ENCODE measurements at regions not wholly inside any gene's neighbourhood (a gene's known extent, or its start where the extent isn't known, plus 50 kb on each side); places are given as distances from the start of the nearest gene placed in this dataset.
"Not testable (repeated sequence)": the region's sequence is repeated elsewhere in the genome, so short reads cannot be mapped to it uniquely, and the experiment has no call there.

DNA sequence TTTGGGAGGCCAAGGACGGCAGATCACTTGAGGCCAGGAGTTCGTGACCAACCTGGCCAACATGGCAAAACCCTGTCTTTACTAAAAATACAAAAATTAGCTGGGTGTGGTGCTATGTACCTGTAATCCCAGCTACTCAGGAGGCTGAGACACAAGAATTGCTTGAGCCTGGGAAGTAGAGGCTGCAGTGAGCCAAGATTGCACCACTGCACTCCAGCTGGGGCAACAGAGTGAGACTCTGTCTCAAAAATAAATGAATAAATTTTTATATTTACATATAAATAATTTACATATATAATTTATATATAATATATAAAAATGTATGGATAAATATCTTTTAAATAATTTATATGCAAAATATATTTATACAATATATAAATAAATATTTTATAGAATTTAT, 263.3 kb downstream of the TPBG start:
- not testable (repeated sequence) for H3K27ac Mint-ChIP-seq; H3K4me3 Mint-ChIP-seq; DNase-seq (ENCODE audit: low spot score in 2 of 2); H3K4me1 Mint-ChIP-seq; ATAC-seq; H3K36me3 Mint-ChIP-seq; H3K9me3 Mint-ChIP-seq

GRCh38 chr6:82629921-82630320, 266.3 kb downstream of the TPBG start:
- peaks cover 3% of the 10 kb centered on the region for H3K9me3 Mint-ChIP-seq
- no peak for ATAC-seq
- no peaks in the 10 kb centered on the region for H3K36me3 Mint-ChIP-seq
- no peak overlapping the region for H3K27ac Mint-ChIP-seq
- no peak overlapping the region for H3K4me3 Mint-ChIP-seq
- H3K4me1 Mint-ChIP-seq: no peaks in the 10 kb centered on the region
- DNase-seq (ENCODE audit: low spot score in 2 of 2): no peak

DNA sequence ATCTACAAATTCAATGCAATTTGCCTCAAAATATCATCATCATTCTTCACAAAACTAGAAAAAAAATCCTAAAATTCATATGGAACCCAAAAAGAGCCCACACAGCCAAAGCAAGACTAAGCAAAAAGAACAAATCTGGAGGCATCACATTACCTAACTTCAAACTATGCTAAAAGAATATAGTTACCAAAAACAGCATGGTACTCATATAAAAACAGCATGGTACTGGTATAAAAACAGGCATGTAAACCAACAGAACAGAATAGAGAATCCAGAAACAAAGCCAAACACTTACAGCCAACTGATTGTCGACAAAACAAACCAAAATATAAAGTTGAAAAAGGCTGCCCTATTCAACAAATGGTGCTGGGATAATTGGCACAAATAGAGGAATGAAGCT, 278.1 kb downstream of the TPBG start:
- Mint-ChIP-seq H3K4me3 (no peak overlapping the region), H3K9me3 (peaks cover 3% of the 10 kb centered on the region), H3K4me1 (no peaks in the 10 kb centered on the region), H3K27ac (no peak overlapping the region), H3K36me3 (no peaks in the 10 kb centered on the region)
- no peak for DNase-seq (ENCODE audit: low spot score in 2 of 2)
- ATAC-seq: no peak

DNA sequence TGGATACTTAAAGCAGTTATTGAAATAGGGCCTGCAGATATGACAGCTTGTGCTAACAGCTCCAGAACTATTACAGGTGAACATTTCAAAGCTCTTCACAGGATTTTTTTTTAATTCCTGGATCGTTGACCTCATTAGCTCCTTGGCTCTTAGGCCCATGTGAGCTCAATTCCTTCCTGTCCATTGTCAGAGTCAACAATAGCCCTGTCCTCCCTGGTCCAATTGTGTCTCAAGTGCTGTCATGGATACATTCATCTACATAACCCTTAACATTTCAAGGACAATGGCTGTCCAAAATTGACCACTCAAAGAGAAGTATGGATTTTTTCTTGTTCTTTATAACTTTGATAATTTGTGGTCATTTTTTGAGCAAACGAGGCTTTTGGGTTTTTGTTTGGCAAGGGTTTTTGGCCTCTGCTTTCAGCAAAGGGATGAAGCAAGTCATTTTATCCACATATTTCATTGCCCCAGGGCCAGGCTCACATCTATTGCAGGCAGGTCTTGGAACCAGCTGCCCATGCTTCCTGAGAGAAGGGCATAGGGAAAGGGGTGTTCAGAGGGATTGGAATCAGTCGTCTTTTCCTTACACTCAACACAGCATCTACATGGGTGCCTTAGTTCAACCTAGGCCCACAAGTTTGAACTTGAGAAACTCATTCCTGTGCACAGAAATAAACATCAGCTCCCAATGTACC, 282.1 kb downstream of the TPBG start:
- ATAC-seq (no peak), DNase-seq (ENCODE audit: low spot score in 2 of 2) (no peak)
- Mint-ChIP-seq H3K36me3 (no peaks in the 10 kb centered on the region), H3K4me1 (no peaks in the 10 kb centered on the region), H3K4me3 (no peak overlapping the region), H3K27ac (no peak overlapping the region), H3K9me3 (peaks cover 7% of the 10 kb centered on the region)

DNA sequence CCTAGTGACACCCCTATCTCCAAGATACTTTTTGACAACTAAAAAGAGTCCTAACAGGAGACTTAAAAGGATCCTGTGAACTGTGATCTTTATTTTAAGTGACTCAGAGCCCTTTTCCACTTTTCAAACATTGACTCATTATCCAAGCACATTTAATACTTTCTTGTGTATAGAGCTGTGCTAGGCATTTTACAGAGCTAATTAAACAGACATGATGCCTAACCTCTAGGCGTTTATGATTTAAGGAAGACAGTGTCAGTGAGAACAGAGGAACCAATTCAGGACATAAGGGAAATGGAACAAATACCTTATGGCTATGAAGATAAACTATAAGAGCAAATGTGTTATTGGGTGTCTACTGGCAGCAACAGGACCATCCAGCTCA, 282.6 kb downstream of the TPBG start:
- H3K4me1 Mint-ChIP-seq: no peaks in the 10 kb centered on the region
- no peak for ATAC-seq
- no peak for DNase-seq (ENCODE audit: low spot score in 2 of 2)
- no peak overlapping the region for H3K27ac Mint-ChIP-seq
- no peak overlapping the region for H3K4me3 Mint-ChIP-seq
- H3K36me3 Mint-ChIP-seq: no peaks in the 10 kb centered on the region
- peaks cover 7% of the 10 kb centered on the region for H3K9me3 Mint-ChIP-seq

DNA sequence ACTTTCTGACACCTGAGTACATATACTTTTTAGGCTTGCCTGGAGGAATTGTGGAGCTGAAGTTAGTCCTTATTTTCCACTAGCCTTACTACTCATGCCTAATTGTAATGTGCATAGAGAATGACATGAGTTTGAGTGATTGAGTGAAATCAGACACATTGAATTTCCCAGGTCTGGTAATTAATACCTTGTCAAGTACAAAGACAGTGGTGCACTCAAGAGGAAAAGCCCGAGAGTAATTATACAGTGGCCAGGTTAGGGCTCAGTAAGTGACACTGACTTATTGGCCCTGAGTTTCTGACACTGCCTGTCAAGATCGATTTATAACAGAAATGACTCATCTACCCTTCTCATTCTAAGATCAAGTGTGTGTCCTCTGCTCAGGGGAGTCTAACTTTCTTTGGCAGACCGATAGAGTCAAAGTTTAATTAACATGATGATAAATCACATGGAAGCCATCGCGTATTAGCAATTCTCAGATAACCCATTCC, 288.3 kb downstream of the TPBG start:
- ATAC-seq: no peak
- H3K36me3 Mint-ChIP-seq: no peaks in the 10 kb centered on the region
- no peak overlapping the region for H3K27ac Mint-ChIP-seq
- no peak overlapping the region for H3K4me3 Mint-ChIP-seq
- peaks cover 4% of the 10 kb centered on the region for H3K9me3 Mint-ChIP-seq
- no peak for DNase-seq (ENCODE audit: low spot score in 2 of 2)
- H3K4me1 Mint-ChIP-seq: no peaks in the 10 kb centered on the region

- no peaks in the 10 kb centered on the region for H3K36me3 Mint-ChIP-seq
- ATAC-seq (no peak), DNase-seq (ENCODE audit: low spot score in 2 of 2) (no peak)
- no peak overlapping the region for H3K4me3 Mint-ChIP-seq
- no peak overlapping the region for H3K27ac Mint-ChIP-seq
- H3K4me1 Mint-ChIP-seq: no peaks in the 10 kb centered on the region
- H3K9me3 Mint-ChIP-seq: peaks cover 9% of the 10 kb centered on the region
Observed at GRCh38 chr6:82679232-82679631, 315.6 kb downstream of the TPBG start.

DNA sequence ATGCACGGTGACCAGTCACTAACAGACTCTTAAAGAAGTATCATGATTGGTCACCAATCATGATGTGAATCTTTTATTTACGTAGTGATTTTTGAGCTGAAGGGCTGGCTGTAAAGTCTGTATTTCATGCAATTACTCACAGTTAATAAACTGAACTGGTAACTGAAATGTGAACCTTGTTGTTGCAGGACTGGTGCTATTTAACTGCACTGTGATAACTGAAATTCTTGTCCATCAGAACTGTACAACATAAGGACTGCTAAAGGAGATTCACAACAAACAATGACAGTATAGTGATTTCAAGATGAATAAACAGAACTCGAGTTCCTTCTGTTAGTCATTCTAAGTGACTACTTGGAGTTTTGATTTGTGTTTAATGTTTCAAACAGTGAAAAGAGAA, 316.6 kb downstream of the TPBG start:
- Mint-ChIP-seq H3K27ac (no peak overlapping the region), H3K9me3 (peaks cover 9% of the 10 kb centered on the region), H3K4me1 (no peaks in the 10 kb centered on the region), H3K4me3 (no peak overlapping the region), H3K36me3 (no peaks in the 10 kb centered on the region)
- ATAC-seq (no peak), DNase-seq (ENCODE audit: low spot score in 2 of 2) (no peak)

GRCh38 chr6:82681119-82681714, 317.6 kb downstream of the TPBG start:
- ATAC-seq (no peak), DNase-seq (ENCODE audit: low spot score in 2 of 2) (no peak)
- Mint-ChIP-seq H3K9me3 (peaks cover 9% of the 10 kb centered on the region), H3K36me3 (no peaks in the 10 kb centered on the region), H3K4me1 (no peaks in the 10 kb centered on the region), H3K4me3 (no peak overlapping the region), H3K27ac (no peak overlapping the region)

DNA sequence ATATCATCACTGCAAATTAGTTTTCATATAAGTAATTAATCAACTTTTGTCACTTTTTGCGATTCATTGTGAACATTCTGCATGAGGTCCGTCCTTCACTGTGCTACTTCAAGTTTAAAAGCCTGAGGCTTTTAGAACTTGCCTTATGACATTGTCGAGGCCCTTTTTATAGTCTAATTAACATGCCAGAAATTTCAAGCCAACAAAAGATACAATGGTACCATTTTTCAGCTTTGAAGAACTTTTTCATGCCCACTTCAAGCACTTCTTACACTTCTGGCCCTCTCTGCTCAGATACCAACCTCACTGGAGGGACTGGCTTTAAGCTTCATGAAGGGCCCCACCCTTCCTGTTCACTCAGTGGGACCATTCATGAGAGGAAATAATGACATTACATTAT, 323.1 kb downstream of the TPBG start:
- no peak overlapping the region for H3K4me3 Mint-ChIP-seq
- H3K36me3 Mint-ChIP-seq: no peaks in the 10 kb centered on the region
- DNase-seq (ENCODE audit: low spot score in 2 of 2): no peak
- H3K9me3 Mint-ChIP-seq: no peaks in the 10 kb centered on the region
- ATAC-seq: no peak
- no peaks in the 10 kb centered on the region for H3K4me1 Mint-ChIP-seq
- H3K27ac Mint-ChIP-seq: no peak overlapping the region

- ATAC-seq: no peak
- Mint-ChIP-seq H3K4me3 (no peak overlapping the region), H3K9me3 (no peaks in the 10 kb centered on the region), H3K36me3 (no peaks in the 10 kb centered on the region), H3K4me1 (no peaks in the 10 kb centered on the region), H3K27ac (no peak overlapping the region)
- no peak for DNase-seq (ENCODE audit: low spot score in 2 of 2)
Observed at GRCh38 chr6:82687855-82688254, 324.2 kb downstream of the TPBG start.

DNA sequence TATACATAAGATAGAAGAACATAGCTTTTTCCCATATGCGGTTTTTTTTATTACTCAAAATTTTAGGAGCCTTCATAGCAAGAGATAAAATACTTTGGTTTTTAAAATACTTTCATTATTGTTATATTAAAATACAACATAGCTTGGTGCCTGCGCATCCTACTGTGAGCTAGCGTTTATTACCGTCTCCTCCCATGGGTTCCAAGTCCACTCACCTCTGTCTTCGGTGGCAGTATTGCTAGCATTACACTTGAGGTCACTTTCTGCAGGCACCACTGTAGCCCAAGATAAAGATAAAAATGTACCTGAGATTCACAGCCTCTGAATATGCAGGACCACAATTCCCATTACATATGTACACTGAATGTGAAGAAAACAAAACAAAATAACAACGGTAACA, 326.7 kb downstream of the TPBG start:
- Mint-ChIP-seq H3K9me3 (no peaks in the 10 kb centered on the region), H3K27ac (no peak overlapping the region), H3K4me1 (no peaks in the 10 kb centered on the region), H3K36me3 (no peaks in the 10 kb centered on the region), H3K4me3 (no peak overlapping the region)
- DNase-seq (ENCODE audit: low spot score in 2 of 2) (no peak), ATAC-seq (no peak)

GRCh38 chr6:82691997-82692396, 328.4 kb downstream of the TPBG start:
- ATAC-seq: no peak
- Mint-ChIP-seq H3K9me3 (no peaks in the 10 kb centered on the region), H3K4me3 (no peak overlapping the region), H3K4me1 (no peaks in the 10 kb centered on the region), H3K27ac (no peak overlapping the region), H3K36me3 (no peaks in the 10 kb centered on the region)
- no peak for DNase-seq (ENCODE audit: low spot score in 2 of 2)

DNA sequence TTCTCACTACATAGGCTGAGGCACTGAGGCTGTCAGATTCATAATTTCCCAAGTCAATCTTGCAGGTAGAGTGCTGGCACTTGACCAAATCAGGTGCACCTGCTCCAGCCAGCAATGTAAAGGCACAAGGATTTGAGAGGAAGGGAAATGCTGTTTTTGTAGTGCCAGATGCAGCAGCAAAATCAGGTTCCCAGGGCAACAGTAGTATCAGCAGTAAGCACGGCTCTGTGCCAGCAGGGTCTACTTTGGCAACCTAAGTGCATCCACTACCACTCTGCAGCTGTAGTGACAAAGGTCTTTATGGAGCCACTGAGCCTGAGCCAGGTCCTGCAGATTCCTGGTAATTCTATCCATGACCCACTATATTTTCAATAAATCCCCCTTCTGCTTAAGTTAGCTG, 329.5 kb downstream of the TPBG start:
- Mint-ChIP-seq H3K27ac (no peak overlapping the region), H3K9me3 (no peaks in the 10 kb centered on the region), H3K4me1 (no peaks in the 10 kb centered on the region), H3K4me3 (no peak overlapping the region), H3K36me3 (no peaks in the 10 kb centered on the region)
- DNase-seq (ENCODE audit: low spot score in 2 of 2) (no peak), ATAC-seq (no peak)

- H3K27ac Mint-ChIP-seq: no peak overlapping the region
Observed at GRCh38 chr6:82701341-82701740, 337.7 kb downstream of the TPBG start.

DNA sequence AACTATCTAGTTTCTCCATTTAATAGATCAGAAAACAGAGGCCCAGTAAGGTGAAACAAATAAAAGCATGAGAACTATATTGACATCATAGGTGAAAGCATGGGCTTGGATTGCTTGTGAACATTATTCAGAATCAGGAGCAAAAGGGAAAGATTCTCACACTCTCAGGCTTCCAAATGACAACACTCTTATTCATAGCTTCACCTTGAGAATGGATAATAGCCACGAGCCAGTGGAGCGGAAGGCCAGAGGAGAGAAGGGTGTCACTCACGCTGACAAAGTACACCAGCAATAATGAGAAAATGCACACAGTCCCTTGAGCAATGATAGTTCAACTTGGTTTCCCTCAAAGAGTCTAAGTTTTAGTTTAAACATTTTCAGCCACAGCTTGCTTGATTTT, 339.0 kb downstream of the TPBG start:
- ATAC-seq (no peak), DNase-seq (ENCODE audit: low spot score in 2 of 2) (no peak)
- Mint-ChIP-seq H3K4me3 (no peak overlapping the region), H3K36me3 (no peaks in the 10 kb centered on the region), H3K4me1 (no peaks in the 10 kb centered on the region), H3K27ac (no peak overlapping the region), H3K9me3 (peaks cover 5% of the 10 kb centered on the region)

More at GRCh38 chr6:82701341-82701740, 337.7 kb downstream of the TPBG start:
- no peaks in the 10 kb centered on the region for H3K36me3 Mint-ChIP-seq
- no peak overlapping the region for H3K4me3 Mint-ChIP-seq
- DNase-seq (ENCODE audit: low spot score in 2 of 2) (no peak), ATAC-seq (no peak)
- H3K4me1 Mint-ChIP-seq: no peaks in the 10 kb centered on the region
- H3K9me3 Mint-ChIP-seq: peaks cover 4% of the 10 kb centered on the region

Data from stimulated activated effector memory CD8-positive, alpha-beta T cell treated with anti-CD3 and anti-CD28 coated beads, Interleukin-12 subunit alpha, Interleukin-12 subunit beta, amount 100 ng/mL, for 72 hours (primary cell).